SK-N-SH (cell line): ENCODE measurements at regions not wholly inside any gene's neighbourhood (a gene's known extent, or its start where the extent isn't known, plus 50 kb on each side); places are given as distances from the start of the nearest gene placed in this dataset.

ENCODE experiments used
- TF ChIP-seq, protein P1 (sequence below): IDR thresholded peaks from 2 replicates; pipeline ENCODE4 v1.4.0; 2012; ENCODE audit warnings: low read depth
- TF ChIP-seq, protein P2 (sequence below): fragments of 200-600 bp; sonication (generic); IDR thresholded peaks from 2 replicates; pipeline ENCODE4 v1.6.1; 2017; ENCODE audit warnings: antibody characterized with exemption, mild to moderate bottlenecking, moderate library complexity

DNA sequence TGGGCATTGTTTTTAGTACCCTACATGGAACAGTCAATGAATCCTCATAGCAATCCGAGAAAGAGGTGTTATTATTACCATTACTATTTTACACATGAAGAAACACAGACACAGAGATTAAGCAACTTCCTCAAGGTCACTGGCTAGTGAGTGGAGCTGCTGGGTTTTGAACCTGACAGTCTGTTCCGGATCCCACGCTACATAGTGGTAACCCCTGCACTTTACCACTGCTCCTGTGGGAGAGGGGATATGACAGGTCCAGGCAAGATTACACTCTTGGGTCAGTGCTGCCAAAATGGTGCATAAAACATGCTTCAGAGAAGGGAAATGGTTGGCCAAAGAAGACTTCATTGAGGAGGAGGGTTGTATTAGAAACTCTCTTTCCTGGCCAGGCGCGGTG lies 185.7 kb downstream of the XPNPEP1 start:
- TF ChIP-seq, protein P1, sequence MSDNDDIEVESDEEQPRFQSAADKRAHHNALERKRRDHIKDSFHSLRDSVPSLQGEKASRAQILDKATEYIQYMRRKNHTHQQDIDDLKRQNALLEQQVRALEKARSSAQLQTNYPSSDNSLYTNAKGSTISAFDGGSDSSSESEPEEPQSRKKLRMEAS = no peak
- TF ChIP-seq, protein P2, sequence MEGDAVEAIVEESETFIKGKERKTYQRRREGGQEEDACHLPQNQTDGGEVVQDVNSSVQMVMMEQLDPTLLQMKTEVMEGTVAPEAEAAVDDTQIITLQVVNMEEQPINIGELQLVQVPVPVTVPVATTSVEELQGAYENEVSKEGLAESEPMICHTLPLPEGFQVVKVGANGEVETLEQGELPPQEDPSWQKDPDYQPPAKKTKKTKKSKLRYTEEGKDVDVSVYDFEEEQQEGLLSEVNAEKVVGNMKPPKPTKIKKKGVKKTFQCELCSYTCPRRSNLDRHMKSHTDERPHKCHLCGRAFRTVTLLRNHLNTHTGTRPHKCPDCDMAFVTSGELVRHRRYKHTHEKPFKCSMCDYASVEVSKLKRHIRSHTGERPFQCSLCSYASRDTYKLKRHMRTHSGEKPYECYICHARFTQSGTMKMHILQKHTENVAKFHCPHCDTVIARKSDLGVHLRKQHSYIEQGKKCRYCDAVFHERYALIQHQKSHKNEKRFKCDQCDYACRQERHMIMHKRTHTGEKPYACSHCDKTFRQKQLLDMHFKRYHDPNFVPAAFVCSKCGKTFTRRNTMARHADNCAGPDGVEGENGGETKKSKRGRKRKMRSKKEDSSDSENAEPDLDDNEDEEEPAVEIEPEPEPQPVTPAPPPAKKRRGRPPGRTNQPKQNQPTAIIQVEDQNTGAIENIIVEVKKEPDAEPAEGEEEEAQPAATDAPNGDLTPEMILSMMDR = no peak
